Lower lobe of right lung (tissue), 2 donors: ENCODE measurements at regions not wholly inside any gene's neighbourhood (a gene's known extent, or its start where the extent isn't known, plus 50 kb on each side); places are given as distances from the start of the nearest gene placed in this dataset.

ENCODE experiments used
- ATAC-seq, 2 donors: fragments of 200-7000 bp; cut with Tn5 transposase; one replicate each; pipeline ENCODE4 v1.9.1; 2020 to 2022; ENCODE audit warnings: mild to moderate bottlenecking in 2 of 2, moderate library complexity in 2 of 2
- DNase-seq: peaks from one replicate; pipeline ENCODE4 v3.0.0-alpha.2; 2020
- H3K27ac ChIP-seq: fragments of 200-600 bp; one replicate; pipeline ENCODE4 v1.8.0; 2022
- H3K27me3 ChIP-seq: fragments of 200-600 bp; one replicate; pipeline ENCODE4 v1.8.0; 2022; ENCODE audit warnings: low read depth
- H3K36me3 ChIP-seq: fragments of 200-600 bp; one replicate; pipeline ENCODE4 v1.8.0; 2022; ENCODE audit warnings: mild to moderate bottlenecking
- H3K4me1 ChIP-seq: fragments of 200-600 bp; one replicate; pipeline ENCODE4 v1.8.0; 2022
- H3K4me3 ChIP-seq: fragments of 200-600 bp; one replicate; pipeline ENCODE4 v1.8.0; 2022; ENCODE audit warnings: mild to moderate bottlenecking
- H3K9me3 ChIP-seq: fragments of 200-600 bp; one replicate; pipeline ENCODE4 v1.8.0; 2022
- CTCF ChIP-seq: fragments of 200-600 bp; IDR thresholded peaks from one replicate; pipeline ENCODE4 v1.8.0; 2022; ENCODE audit warnings: antibody characterized with exemption, mild to moderate bottlenecking
- intact Hi-C: fragments of 100-400 bp; cut with DNase I; formaldehyde crosslinking; loops from one replicate; pipeline ENCODE4 v1.11.0; 2022
- donor health status: DM: no; HTN: yes; CAD: no; lungs with severe emphysema.

DNA sequence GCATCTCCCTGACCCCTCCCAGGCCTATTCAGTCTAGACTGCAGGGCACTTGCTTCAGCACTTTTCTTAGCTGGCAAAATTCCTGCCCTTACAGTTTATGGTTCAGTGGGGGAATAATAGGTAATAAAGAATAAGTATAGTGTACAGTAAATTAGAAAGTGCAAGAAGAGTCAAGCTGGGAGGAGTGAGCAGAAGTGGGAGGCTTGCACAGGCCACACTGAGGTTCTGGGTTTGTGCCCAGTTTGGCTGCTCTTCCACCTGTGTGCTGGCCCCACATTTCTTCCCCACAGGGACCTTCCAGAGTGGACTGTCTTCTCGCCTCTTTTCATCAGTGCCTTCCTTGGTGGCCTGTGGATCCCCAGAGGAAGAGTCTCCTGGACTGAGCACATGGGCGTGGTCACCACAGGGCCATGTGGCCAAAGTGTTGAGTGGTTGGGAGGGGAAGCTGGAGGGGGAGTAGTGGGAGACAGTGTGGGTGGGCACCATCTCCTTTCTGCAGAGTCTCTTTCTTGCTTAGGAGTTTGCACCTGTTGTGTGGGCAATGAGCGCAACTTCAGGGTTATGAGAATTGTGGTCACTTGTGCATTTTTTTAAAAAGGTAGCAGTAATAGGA is 128.6 kb upstream of the ZSWIM2 start:
- Histone ChIP-seq H3K4me3 (no peak overlapping the region), H3K36me3 (no peaks in the 10 kb centered on the region), H3K27ac (no peak overlapping the region), H3K9me3 (no peaks in the 10 kb centered on the region), H3K4me1 (no peaks in the 10 kb centered on the region), H3K27me3 (no peaks in the 10 kb centered on the region)
- TF ChIP-seq CTCF, result no peak
- intact Hi-C loops, result no loop called here
- ATAC-seq (no peak), DNase-seq (no peak)

GRCh38 chr2:186976329-186976728 is 127.4 kb upstream of the ZSWIM2 start:
- Histone ChIP-seq H3K36me3 (no peaks in the 10 kb centered on the region), H3K4me3 (no peak overlapping the region), H3K9me3 (no peaks in the 10 kb centered on the region), H3K27ac (no peak overlapping the region), H3K4me1 (no peaks in the 10 kb centered on the region), H3K27me3 (no peaks in the 10 kb centered on the region)
- no peak for TF ChIP-seq CTCF
- ATAC-seq (no peak), DNase-seq (no peak)
- intact Hi-C loops, result no loop called here

GRCh38 chr2:186972281-186972970 is 123.5 kb upstream of the ZSWIM2 start:
- no peak for DNase-seq
- Histone ChIP-seq H3K27me3 (no peaks in the 10 kb centered on the region), H3K27ac (no peak overlapping the region), H3K4me3 (no peak overlapping the region), H3K9me3 (no peaks in the 10 kb centered on the region), H3K36me3 (no peaks in the 10 kb centered on the region), H3K4me1 (no peaks in the 10 kb centered on the region)
- intact Hi-C loops, result no loop called here
- no peak for ATAC-seq
- no peak for TF ChIP-seq CTCF

- Histone ChIP-seq H3K4me3 (no peak overlapping the region), H3K36me3 (no peaks in the 10 kb centered on the region), H3K27ac (no peak overlapping the region), H3K9me3 (no peaks in the 10 kb centered on the region), H3K27me3 (no peaks in the 10 kb centered on the region), H3K4me1 (no peaks in the 10 kb centered on the region)
- intact Hi-C loops, result no loop called here
- no peak for ATAC-seq
- TF ChIP-seq CTCF, result no peak
- no peak for DNase-seq
These were observed 119.3 kb upstream of the ZSWIM2 start for GRCh38 chr2:186968277-186968676.

DNA sequence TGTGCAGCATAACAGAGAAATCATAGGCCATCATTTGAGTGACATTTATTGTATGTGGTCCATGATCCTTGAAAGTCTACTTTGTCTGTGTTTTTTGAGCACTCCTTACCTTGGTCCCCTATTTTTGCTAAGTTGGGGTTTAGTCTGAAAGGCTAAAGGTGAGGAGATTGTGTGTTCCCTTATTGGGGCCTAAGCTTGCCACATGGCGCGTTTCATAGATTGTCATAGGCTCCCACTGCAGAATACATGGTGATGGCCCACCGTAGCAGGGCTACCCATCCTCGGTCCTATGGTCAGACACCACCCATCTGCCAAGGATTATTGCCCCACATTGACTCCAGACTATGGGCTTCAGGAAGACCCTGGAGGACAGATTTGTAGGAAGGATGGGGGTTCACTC is 117.0 kb upstream of the ZSWIM2 start:
- DNase-seq, result no peak
- Histone ChIP-seq H3K4me3 (no peak overlapping the region), H3K4me1 (no peaks in the 10 kb centered on the region), H3K36me3 (no peaks in the 10 kb centered on the region), H3K27me3 (no peaks in the 10 kb centered on the region), H3K27ac (no peak overlapping the region), H3K9me3 (no peaks in the 10 kb centered on the region)
- no peak for TF ChIP-seq CTCF
- intact Hi-C loops, result no loop called here
- ATAC-seq, result no peak
